ENCODE measurements at regions not wholly inside any gene's neighbourhood (a gene's known extent, or its start where the extent isn't known, plus 50 kb on each side); places are given as distances from the start of the nearest gene placed in this dataset.

DNA sequence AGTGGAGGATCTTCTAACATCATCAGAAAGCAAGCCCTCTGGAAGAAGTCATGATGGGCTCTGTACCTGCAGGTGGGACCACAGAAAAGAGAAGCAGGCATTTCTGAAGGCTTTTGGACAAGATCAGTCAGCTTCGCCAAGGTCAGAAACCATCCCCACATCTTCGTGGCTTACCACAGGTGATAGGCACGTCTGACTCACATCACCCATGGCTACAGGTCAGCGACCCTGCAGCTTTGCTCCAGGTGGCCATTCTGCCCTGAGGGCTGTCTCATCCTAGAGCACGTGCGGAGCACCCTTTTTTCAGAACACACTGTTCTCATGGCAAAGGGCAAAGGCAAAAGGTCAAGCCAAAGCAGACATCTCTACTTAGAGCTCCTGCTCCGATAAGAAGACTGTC lies 518.9 kb upstream of the ADARB2 start:
- H3K4me3 ChIP-seq = no peak overlapping the region
- DNase-seq (no peak), ATAC-seq (no peak)
- H3K36me3 ChIP-seq (ENCODE audit: low read depth) = no peaks in the 10 kb centered on the region
- intact Hi-C loops (cut with DNase I, micrococcal nuclease) = no loop called here
- TF ChIP-seq, protein P1, sequence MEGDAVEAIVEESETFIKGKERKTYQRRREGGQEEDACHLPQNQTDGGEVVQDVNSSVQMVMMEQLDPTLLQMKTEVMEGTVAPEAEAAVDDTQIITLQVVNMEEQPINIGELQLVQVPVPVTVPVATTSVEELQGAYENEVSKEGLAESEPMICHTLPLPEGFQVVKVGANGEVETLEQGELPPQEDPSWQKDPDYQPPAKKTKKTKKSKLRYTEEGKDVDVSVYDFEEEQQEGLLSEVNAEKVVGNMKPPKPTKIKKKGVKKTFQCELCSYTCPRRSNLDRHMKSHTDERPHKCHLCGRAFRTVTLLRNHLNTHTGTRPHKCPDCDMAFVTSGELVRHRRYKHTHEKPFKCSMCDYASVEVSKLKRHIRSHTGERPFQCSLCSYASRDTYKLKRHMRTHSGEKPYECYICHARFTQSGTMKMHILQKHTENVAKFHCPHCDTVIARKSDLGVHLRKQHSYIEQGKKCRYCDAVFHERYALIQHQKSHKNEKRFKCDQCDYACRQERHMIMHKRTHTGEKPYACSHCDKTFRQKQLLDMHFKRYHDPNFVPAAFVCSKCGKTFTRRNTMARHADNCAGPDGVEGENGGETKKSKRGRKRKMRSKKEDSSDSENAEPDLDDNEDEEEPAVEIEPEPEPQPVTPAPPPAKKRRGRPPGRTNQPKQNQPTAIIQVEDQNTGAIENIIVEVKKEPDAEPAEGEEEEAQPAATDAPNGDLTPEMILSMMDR (IDR thresholded peaks at IDR 0.05) = no peak
- H3K4me1 ChIP-seq (ENCODE audit: low read depth) = no peaks in the 10 kb centered on the region
- H3K9me3 ChIP-seq = peaks cover 50% of the 10 kb centered on the region

- Histone ChIP-seq H3K4me1 (ENCODE audit: low read depth) (no peaks in the 10 kb centered on the region), H3K36me3 (ENCODE audit: low read depth) (no peaks in the 10 kb centered on the region), H3K9me3 (peaks cover 60% of the 10 kb centered on the region), H3K4me3 (no peak overlapping the region)
- TF ChIP-seq, protein P1 (IDR thresholded peaks at IDR 0.05) = no peak
- ATAC-seq (no peak), DNase-seq (no peak)
- intact Hi-C loops (cut with DNase I, micrococcal nuclease) = no loop called here
These were observed 514.8 kb upstream of the ADARB2 start for GRCh38 chr10:2252096-2252495.

- no peak for ATAC-seq
These were observed 514.3 kb upstream of the ADARB2 start for GRCh38 chr10:2251631-2252030.

DNA sequence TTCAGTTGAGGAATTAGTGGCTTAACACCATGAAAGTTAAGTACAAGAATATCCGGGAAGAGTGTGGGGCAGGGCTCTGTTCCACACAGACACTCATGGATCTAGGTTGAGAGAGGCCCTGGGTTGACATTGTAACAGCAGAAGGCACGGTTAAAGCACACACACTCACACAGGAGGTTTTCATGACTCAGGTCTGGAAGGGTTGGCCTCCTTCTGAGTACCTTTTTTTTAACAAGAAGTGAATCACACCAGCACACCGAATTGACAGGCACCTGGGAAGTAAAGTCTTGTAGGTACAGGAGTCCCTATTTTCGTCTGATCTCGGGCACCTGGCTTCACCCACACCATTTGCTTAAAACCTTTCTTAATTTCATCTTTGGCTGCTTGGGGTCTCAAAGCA lies 509.4 kb upstream of the ADARB2 start:
- ATAC-seq (no peak), DNase-seq (no peak)
- TF ChIP-seq, protein P1 (IDR thresholded peaks at IDR 0.05) = no peak
- Histone ChIP-seq H3K4me3 (no peak overlapping the region), H3K36me3 (ENCODE audit: low read depth) (no peaks in the 10 kb centered on the region), H3K9me3 (peaks cover 67% of the 10 kb centered on the region), H3K4me1 (ENCODE audit: low read depth) (no peaks in the 10 kb centered on the region)
- intact Hi-C loops (cut with DNase I, micrococcal nuclease) = no loop called here

More at GRCh38 chr10:2251631-2252030, 514.3 kb upstream of the ADARB2 start:
- no peaks in the 10 kb centered on the region for H3K36me3 ChIP-seq (ENCODE audit: low read depth)
- no peak for DNase-seq
- TF ChIP-seq, protein P1 (IDR thresholded peaks at IDR 0.05) = no peak
- H3K4me1 ChIP-seq (ENCODE audit: low read depth) = no peaks in the 10 kb centered on the region
- no peak overlapping the region for H3K4me3 ChIP-seq
- peaks cover 60% of the 10 kb centered on the region for H3K9me3 ChIP-seq
- intact Hi-C loops (cut with DNase I, micrococcal nuclease) = no loop called here

- DNase-seq (no peak), ATAC-seq (no peak)
- TF ChIP-seq, protein P1 (IDR thresholded peaks at IDR 0.05) = no peak
- intact Hi-C loops (cut with DNase I, micrococcal nuclease) = no loop called here
- H3K4me3 ChIP-seq = no peak overlapping the region
- H3K36me3 ChIP-seq (ENCODE audit: low read depth) = no peaks in the 10 kb centered on the region
- H3K9me3 ChIP-seq = peaks cover 64% of the 10 kb centered on the region
- H3K4me1 ChIP-seq (ENCODE audit: low read depth) = no peaks in the 10 kb centered on the region
These were observed 508.3 kb upstream of the ADARB2 start for GRCh38 chr10:2245580-2245979.

- Histone ChIP-seq H3K9me3 (peaks cover 58% of the 10 kb centered on the region), H3K4me1 (ENCODE audit: low read depth) (no peaks in the 10 kb centered on the region), H3K4me3 (no peak overlapping the region), H3K36me3 (ENCODE audit: low read depth) (no peaks in the 10 kb centered on the region)
- TF ChIP-seq, protein P1 (IDR thresholded peaks at IDR 0.05) = no peak
- ATAC-seq (no peak), DNase-seq (no peak)
- intact Hi-C loops (cut with DNase I, micrococcal nuclease) = no loop called here
These were observed 507.1 kb upstream of the ADARB2 start for GRCh38 chr10:2244471-2244870.

All from mucosa of descending colon (tissue), 3 donors.